Omental fat pad (tissue), 3 donors: ENCODE measurements at regions not wholly inside any gene's neighbourhood (a gene's known extent, or its start where the extent isn't known, plus 50 kb on each side); places are given as distances from the start of the nearest gene placed in this dataset.
"Not testable (repeated sequence)": the region's sequence is repeated elsewhere in the genome, so short reads cannot be mapped to it uniquely, and the experiment has no call there.

Experiments used
- ATAC-seq: fragments of 150-250 bp; one replicate; pipeline ENCODE4 v1.9.1; 2016; ENCODE audit warnings: mild to moderate bottlenecking, moderate library complexity; ENCODE audit not compliant: low FRiP score
- DNase-seq: peaks from one replicate; pipeline ENCODE4 v3.0.0-alpha.2; 2019; ENCODE audit warnings: low spot score
- TF ChIP-seq, protein P1 (sequence below), 3 donors: fragments of 450-650 bp; IDR thresholded peaks; one replicate each; pipeline ENCODE4 v1.5.1; 2016 to 2017; ENCODE audit warnings: antibody characterized with exemption in 3 of 3, mild to moderate bottlenecking in 3 of 3, moderate library complexity in 2 of 3

DNA sequence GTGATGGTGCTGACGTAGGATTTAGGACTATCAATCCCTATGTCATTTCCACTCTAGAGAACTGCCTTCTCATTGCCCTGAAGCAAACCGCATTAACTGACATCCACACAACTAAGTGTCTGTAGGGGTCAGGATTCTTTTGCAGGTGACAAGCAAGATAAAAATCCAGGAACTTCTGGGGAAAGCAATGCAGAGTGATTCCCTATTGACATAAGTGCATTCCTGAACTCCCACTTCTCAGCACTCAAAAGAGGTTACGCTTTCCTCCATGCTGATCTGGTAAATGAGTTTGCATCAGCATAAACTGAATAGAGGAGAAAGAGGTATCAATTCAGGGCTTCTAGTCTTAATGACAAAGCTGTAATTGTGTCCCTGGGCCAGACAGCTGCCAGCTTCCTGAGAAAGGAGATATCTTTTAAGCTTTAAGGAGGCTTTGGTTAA lies 224.6 kb upstream of the ISX start:
- DNase-seq: no peak

DNA sequence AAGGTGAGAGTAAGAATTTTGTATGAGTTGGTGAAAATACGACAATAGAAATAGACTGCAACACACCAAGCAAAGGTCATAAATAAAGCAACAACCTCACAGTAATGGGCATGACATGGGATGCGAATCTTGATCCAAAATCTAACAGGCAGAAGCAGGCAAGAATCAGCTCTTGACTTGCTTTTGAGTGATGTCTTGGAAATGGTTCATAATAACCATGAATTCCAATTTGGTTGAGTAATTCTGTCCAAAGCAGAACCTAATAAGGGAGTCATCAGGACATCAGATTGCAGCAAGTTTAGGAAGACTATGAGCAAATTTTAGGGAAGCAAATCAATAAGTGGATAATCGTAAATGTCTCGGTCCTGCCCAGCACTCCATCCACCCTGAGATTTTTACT lies 224.0 kb upstream of the ISX start:
- DNase-seq (no peak), ATAC-seq (no peak)
- TF ChIP-seq, protein P1, sequence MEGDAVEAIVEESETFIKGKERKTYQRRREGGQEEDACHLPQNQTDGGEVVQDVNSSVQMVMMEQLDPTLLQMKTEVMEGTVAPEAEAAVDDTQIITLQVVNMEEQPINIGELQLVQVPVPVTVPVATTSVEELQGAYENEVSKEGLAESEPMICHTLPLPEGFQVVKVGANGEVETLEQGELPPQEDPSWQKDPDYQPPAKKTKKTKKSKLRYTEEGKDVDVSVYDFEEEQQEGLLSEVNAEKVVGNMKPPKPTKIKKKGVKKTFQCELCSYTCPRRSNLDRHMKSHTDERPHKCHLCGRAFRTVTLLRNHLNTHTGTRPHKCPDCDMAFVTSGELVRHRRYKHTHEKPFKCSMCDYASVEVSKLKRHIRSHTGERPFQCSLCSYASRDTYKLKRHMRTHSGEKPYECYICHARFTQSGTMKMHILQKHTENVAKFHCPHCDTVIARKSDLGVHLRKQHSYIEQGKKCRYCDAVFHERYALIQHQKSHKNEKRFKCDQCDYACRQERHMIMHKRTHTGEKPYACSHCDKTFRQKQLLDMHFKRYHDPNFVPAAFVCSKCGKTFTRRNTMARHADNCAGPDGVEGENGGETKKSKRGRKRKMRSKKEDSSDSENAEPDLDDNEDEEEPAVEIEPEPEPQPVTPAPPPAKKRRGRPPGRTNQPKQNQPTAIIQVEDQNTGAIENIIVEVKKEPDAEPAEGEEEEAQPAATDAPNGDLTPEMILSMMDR (IDR thresholded peaks at IDR 0.05): no peak

More for the DNA sequence above, 224.6 kb upstream of the ISX start:
- TF ChIP-seq, protein P1 (IDR thresholded peaks at IDR 0.05): no peak
- no peak for ATAC-seq

DNA sequence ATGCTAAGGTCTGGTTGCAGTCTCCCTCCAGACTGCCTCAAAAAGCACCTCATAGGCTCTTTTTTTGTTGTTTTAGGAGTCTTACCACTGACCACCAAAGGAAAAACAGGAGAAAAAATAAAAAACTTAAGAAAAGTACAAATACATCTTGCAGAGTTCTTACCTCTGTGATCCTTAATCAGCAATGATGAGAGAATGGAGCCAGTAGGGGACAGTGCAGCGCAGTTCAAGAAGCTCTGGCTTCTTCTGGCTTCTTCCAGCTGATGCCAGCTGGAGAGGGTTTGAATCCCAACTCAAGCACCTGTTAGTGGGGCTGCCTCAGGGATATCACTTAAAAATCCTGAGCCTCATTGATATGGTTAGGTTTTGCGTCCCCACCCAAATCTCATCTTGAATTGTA lies 223.3 kb upstream of the ISX start:
- ATAC-seq (no peak), DNase-seq (no peak)
- TF ChIP-seq, protein P1 (IDR thresholded peaks at IDR 0.05): no peak

DNA sequence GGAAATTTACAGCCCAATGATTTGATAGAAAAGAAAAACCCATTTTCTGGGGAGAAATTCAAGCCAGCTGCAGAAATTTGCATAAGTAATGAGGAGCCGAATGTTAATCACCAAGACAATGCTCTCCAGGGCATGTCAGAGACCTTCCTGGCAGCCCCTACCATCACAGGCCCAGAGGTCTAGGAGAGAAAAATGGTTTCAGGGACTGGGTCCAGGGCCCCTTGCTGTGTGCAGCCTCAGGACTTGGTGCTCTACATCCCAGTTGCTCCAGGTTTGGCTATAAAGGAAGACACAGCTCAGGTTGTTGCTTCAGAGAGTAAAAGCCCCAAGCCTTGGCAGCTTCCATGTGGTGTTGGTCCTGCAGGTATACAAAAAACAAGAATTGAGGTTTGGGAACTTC lies 222.2 kb upstream of the ISX start:
- not testable (repeated sequence) for ATAC-seq, DNase-seq

DNA sequence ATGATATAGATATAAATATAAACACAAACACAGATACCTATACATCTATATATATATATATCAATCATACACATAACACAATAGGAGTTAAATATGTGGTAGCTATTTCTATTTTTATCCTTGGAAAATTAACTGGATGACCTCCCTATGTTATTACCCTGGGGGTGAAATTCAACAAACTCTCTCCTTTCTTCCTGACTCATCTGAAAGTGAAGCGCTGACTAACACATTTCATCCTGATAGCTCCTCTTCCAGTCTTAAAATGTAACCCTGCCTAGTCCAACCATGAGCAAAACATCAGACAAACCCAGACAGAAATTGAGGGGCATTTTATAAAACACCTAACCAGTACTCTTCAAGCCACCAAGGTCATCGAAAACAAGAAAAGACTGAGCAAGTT lies 220.6 kb upstream of the ISX start:
- TF ChIP-seq, protein P1 (IDR thresholded peaks at IDR 0.05): no peak
- DNase-seq (no peak), ATAC-seq (no peak)

DNA sequence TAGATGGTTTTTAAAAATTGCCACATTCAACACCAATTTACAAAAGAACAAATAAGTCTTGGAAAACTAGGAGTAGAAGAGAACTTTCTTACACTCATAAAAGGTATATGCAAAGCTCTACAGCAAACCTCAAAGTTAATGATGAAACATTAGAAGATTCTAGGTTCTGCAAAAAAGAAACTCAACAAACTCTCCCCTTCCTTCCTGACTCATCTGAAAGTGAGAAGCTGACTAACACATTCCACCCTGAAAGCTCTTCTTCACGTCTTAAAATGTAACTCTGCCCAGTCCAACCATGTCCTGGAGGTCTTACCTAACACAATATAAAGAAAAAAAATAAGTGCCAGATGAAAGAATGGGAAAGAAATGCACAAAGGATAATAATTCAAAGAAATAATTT lies 218.9 kb upstream of the ISX start:
- TF ChIP-seq, protein P1 (IDR thresholded peaks at IDR 0.05): no peak
- no peak for ATAC-seq
- no peak for DNase-seq

DNA sequence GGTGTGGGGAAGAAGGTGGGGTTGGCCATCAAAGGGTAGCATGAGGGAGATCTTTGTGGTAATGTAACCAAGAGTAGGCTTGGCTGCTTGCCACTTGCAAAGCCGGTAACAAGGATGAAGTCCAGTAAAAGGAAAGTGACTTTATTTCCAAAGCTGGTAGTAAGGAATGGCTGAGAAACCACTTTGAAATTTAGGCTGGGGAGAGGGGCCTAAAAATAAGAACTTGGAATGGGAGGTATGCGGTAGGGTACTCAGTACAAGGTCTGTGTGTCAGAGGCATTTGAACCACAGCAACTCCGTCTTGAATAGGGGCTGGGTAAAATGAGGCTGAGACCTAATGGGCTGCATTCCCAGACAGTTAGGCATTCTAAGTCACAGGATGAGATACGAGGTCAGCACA lies 216.0 kb upstream of the ISX start:
- DNase-seq (no peak), ATAC-seq (no peak)
- TF ChIP-seq, protein P1 (IDR thresholded peaks at IDR 0.05): no peak
